ENCODE measurements at regions not wholly inside any gene's neighbourhood (a gene's known extent, or its start where the extent isn't known, plus 50 kb on each side); places are given as distances from the start of the nearest gene placed in this dataset.

DNA sequence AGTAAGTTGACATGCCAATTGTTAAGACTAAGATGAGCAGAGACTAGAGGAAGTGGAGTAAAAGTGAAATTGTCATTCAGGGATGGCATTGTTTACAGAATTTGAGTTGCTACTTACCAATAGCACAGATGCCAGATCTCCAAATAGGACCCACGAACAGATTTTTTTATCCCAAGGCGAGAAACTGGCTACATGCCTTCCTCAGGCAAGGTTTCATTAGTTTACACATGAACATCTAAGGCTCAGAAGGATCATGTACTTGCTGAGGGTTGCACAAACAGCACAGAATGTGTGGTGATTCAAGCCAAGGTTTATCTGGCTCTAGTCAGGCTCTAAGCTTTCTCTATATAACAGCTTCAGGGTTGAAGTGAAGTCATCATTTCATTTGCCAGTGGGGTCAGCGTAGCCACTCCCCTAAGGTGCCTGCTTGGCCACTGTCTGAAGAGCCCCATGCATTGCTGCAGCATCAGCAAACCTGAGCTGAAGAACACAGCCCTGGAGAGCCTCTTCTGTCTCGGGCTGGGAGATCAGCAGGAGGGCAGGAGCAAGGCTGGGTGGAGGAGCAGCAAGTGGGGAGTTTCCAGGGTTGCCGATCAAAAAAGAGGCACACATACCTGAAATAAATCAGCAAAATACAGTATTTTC is 193.0 kb upstream of the LCORL start:
- Histone ChIP-seq H3K27ac (ENCODE audit: low read depth, low read length, severe bottlenecking) (no peak overlapping the region), H3K36me3 (ENCODE audit: control insufficient read depth, insufficient read depth, low read length) (no peaks in the 10 kb centered on the region), H3K9me3 (ENCODE audit: control insufficient read depth, low read length) (no peaks in the 10 kb centered on the region), H3K4me3 (ENCODE audit: extremely low read depth, insufficient read depth, low read length, poor library complexity, severe bottlenecking) (no peak overlapping the region), H3K4me1 (ENCODE audit: control insufficient read depth, insufficient read depth, low read length, poor library complexity, severe bottlenecking) (no peaks in the 10 kb centered on the region)
- 64 to 92% methylated on average over 2 to 3 of the region's 5 CpGs for WGBS, 2 experiments (ENCODE audit: insufficient coverage in 2 of 2)

DNA sequence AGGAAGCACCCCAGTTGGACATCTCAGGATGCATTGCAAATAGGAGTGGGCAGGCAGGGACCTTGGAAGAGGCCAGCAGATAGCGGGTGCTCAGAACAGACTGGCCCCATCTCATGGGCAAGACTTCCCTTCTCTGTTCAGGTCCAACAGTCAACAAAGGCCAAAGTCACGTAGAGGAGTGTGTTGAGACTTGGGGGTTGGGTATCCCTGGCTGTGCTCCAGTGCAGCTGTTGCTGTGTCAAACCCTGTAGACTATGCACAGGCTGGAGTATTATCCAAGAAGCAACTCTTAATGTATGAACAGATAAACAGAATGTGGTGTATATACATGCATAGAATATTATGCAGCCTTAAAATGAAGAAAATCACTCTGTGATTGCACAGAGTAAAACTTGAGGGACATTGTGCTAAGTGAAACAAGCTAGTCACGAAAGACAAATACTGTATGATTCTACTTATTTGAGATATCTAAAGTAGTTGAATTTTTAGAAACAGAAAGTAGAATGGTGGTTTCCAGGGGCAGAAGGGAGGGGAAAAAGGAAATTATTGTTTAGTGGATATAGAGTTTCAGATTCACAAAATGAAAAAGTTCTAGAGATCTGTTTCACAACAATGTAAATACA is 192.1 kb upstream of the LCORL start:
- Histone ChIP-seq H3K27ac (ENCODE audit: low read depth, low read length, severe bottlenecking) (no peak overlapping the region), H3K36me3 (ENCODE audit: control insufficient read depth, insufficient read depth, low read length) (no peaks in the 10 kb centered on the region), H3K4me3 (ENCODE audit: extremely low read depth, insufficient read depth, low read length, poor library complexity, severe bottlenecking) (no peak overlapping the region), H3K4me1 (ENCODE audit: control insufficient read depth, insufficient read depth, low read length, poor library complexity, severe bottlenecking) (no peaks in the 10 kb centered on the region), H3K9me3 (ENCODE audit: control insufficient read depth, low read length) (no peaks in the 10 kb centered on the region)
- 87 to 93% methylated on average over 2 of the region's 3 CpGs for WGBS, 2 experiments (ENCODE audit: insufficient coverage in 2 of 2)

DNA sequence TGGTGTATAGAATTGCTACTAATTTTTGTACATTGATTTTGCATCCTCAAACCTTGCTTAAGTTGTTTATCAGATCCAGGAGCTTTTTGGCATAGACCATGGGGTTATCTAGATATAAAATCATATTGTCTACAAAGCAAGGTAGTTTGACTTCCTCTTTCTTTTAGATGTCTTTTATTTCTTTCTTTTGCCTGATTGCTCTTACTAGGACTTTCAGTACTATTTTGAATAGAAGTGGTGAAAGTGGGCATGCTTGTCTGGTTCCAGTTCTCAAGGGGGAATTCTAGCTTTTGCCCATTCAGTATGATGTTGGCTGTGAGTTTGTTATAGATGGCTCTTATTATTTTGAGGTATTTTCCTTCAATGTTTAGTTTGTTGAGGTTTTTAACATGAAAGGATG is 187.9 kb upstream of the LCORL start:
- Histone ChIP-seq H3K27ac (ENCODE audit: low read depth, low read length, severe bottlenecking) (no peak overlapping the region), H3K36me3 (ENCODE audit: control insufficient read depth, insufficient read depth, low read length) (no peaks in the 10 kb centered on the region), H3K9me3 (ENCODE audit: control insufficient read depth, low read length) (no peaks in the 10 kb centered on the region), H3K4me1 (ENCODE audit: control insufficient read depth, insufficient read depth, low read length, poor library complexity, severe bottlenecking) (no peaks in the 10 kb centered on the region), H3K4me3 (ENCODE audit: extremely low read depth, insufficient read depth, low read length, poor library complexity, severe bottlenecking) (no peak overlapping the region)

DNA sequence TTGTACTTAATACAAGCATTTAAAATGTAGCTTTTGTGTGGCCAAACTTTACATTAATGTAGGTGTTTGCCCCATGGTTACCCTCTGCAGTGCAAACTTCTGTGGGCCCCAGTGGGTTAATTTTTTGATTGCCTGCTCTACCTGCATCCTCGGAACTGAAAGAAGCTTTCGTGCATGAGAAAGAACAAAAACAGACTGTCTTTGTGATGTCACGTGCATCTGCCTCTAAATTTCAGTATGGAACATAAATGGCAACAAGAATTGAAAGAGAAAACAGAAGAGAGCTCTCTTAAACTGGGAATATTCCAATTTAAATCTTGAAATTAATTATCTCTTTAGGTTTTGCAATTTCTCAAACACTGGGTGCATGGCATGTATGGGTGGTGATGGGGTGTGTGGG is 182.4 kb upstream of the LCORL start:
- no peaks in the 10 kb centered on the region for H3K4me1 ChIP-seq (ENCODE audit: control insufficient read depth, insufficient read depth, low read length, poor library complexity, severe bottlenecking)
- H3K36me3 ChIP-seq (ENCODE audit: control insufficient read depth, insufficient read depth, low read length): no peaks in the 10 kb centered on the region
- no peaks in the 10 kb centered on the region for H3K9me3 ChIP-seq (ENCODE audit: control insufficient read depth, low read length)
- H3K4me3 ChIP-seq (ENCODE audit: extremely low read depth, insufficient read depth, low read length, poor library complexity, severe bottlenecking): no peak overlapping the region
- H3K27ac ChIP-seq (ENCODE audit: low read depth, low read length, severe bottlenecking): no peak overlapping the region
- 76 to 100% methylated on average over 2 to 3 of the region's 3 CpGs for WGBS, 2 experiments (ENCODE audit: insufficient coverage in 2 of 2)

DNA sequence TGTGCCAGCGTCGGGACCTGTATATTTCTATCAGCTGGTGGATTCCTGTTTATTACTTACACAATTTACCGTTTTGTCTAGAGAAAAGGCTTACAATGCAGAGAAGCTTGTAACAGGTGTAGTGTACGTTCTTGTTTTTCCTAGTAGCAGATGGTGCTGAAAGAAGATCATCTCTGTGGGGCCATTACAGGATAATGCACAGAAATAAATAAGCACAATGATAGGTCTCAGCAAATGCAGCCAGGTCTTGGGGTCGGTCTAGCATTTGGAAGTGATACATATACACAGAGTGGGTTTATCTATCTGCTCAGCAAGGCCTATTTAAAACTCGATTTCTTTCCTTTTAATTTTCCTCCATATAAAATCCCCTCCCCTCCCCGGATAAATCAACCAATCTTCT is 180.9 kb upstream of the LCORL start:
- no peaks in the 10 kb centered on the region for H3K9me3 ChIP-seq (ENCODE audit: control insufficient read depth, low read length)
- WGBS, 2 experiments (ENCODE audit: insufficient coverage in 2 of 2): 83 to 85% methylated on average over 1 to 3 of the region's 7 CpGs
- no peak overlapping the region for H3K27ac ChIP-seq (ENCODE audit: low read depth, low read length, severe bottlenecking)
- no peaks in the 10 kb centered on the region for H3K4me1 ChIP-seq (ENCODE audit: control insufficient read depth, insufficient read depth, low read length, poor library complexity, severe bottlenecking)
- no peaks in the 10 kb centered on the region for H3K36me3 ChIP-seq (ENCODE audit: control insufficient read depth, insufficient read depth, low read length)
- H3K4me3 ChIP-seq (ENCODE audit: extremely low read depth, insufficient read depth, low read length, poor library complexity, severe bottlenecking): no peak overlapping the region

DNA sequence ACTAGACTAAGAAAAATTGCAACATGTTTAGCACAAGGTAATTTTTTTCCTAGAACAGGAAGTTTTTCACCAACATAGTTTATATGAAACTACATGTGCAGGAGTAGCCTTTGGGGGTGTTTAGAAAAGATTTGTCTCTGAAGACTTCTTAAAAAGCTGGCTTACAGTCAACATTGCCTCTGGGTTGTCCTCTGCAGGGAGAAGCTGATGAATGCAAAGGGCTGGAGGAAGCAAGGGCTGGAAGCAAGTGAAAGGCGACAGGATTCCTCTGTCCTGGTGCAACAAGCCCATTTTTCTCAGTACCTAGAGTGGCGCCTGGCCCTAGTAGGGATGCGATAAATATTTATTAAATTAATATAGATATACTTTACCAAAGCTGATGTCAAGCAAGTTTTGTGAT is 180.3 kb upstream of the LCORL start:
- Histone ChIP-seq H3K4me3 (ENCODE audit: extremely low read depth, insufficient read depth, low read length, poor library complexity, severe bottlenecking) (no peak overlapping the region), H3K27ac (ENCODE audit: low read depth, low read length, severe bottlenecking) (no peak overlapping the region), H3K9me3 (ENCODE audit: control insufficient read depth, low read length) (no peaks in the 10 kb centered on the region), H3K36me3 (ENCODE audit: control insufficient read depth, insufficient read depth, low read length) (no peaks in the 10 kb centered on the region), H3K4me1 (ENCODE audit: control insufficient read depth, insufficient read depth, low read length, poor library complexity, severe bottlenecking) (no peaks in the 10 kb centered on the region)
- 83% methylated on average over 1 of the region's 3 CpGs; no CpG with 5 or more reads in 1 of the 2 experiments for WGBS, 2 experiments (ENCODE audit: insufficient coverage in 2 of 2)

DNA sequence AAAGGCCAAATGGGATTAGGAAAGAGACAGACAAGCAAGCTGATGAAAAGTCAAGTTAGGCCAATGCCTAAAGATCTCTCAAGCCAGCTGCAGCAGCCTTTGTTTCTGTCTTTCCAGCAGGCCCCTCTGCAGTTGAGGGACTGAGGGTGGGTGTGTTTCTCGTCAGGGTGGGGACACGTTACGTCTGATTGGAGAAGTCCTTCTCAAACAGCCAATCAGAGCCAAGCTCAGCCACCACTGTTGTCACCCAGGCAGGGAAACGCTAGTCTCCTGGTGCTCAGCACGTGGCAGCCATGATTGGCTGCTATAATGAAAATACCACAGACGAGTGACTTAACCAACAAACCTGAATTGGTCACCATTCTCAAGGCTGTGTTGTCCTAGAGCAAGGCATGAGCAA is 177.1 kb upstream of the LCORL start:
- Histone ChIP-seq H3K27ac (ENCODE audit: low read depth, low read length, severe bottlenecking) (no peak overlapping the region), H3K36me3 (ENCODE audit: control insufficient read depth, insufficient read depth, low read length) (no peaks in the 10 kb centered on the region), H3K9me3 (ENCODE audit: control insufficient read depth, low read length) (no peaks in the 10 kb centered on the region), H3K4me1 (ENCODE audit: control insufficient read depth, insufficient read depth, low read length, poor library complexity, severe bottlenecking) (no peaks in the 10 kb centered on the region), H3K4me3 (ENCODE audit: extremely low read depth, insufficient read depth, low read length, poor library complexity, severe bottlenecking) (no peak overlapping the region)
- 94 to 97% methylated on average over 3 to 5 of the region's 6 CpGs for WGBS, 2 experiments (ENCODE audit: insufficient coverage in 2 of 2)

DNA sequence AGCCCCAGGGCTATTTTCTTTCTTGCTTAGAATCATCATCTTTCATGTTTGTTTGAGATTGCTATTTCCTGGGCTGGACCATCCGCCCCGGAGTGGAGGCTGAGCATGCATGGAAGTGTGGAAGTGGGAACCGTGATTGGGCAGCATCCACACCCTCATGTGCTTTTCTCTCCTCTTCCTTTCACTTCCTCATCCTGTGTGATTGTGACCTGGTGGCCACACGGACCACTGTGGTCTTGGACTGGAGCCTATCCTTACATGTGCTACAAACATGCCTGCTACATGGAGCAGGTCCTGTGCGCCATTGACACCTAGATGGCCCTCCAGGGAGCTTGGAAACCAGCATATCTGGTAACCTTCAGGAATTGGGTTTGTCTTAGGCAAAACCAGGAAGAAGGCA is 175.9 kb upstream of the LCORL start:
- Histone ChIP-seq H3K9me3 (ENCODE audit: control insufficient read depth, low read length) (no peaks in the 10 kb centered on the region), H3K4me3 (ENCODE audit: extremely low read depth, insufficient read depth, low read length, poor library complexity, severe bottlenecking) (no peak overlapping the region), H3K4me1 (ENCODE audit: control insufficient read depth, insufficient read depth, low read length, poor library complexity, severe bottlenecking) (no peaks in the 10 kb centered on the region), H3K36me3 (ENCODE audit: control insufficient read depth, insufficient read depth, low read length) (no peaks in the 10 kb centered on the region), H3K27ac (ENCODE audit: low read depth, low read length, severe bottlenecking) (no peak overlapping the region)
- WGBS, 2 experiments (ENCODE audit: insufficient coverage in 2 of 2): 85 to 87% methylated on average over 2 to 4 of the region's 5 CpGs

DNA sequence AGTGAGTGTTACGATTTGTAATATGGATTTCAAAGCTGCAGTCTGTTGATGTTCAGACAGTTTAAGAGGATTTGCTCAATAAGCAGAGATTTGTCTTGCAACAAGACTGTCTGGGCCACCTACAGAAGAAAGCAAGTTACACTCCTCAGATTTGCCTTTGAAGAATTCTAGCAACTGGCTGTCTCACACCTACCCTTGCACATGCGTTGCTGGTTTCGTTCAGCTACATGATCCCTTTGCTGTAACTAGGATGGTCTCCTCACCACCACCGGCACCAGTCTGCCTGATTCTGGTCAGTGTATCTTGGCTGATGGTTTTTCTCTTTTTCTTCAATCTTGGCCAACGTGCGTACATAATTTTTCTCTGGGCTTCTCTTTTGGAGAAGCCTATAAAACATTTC is 172.7 kb upstream of the LCORL start:
- Histone ChIP-seq H3K27ac (ENCODE audit: low read depth, low read length, severe bottlenecking) (no peak overlapping the region), H3K4me1 (ENCODE audit: control insufficient read depth, insufficient read depth, low read length, poor library complexity, severe bottlenecking) (no peaks in the 10 kb centered on the region), H3K9me3 (ENCODE audit: control insufficient read depth, low read length) (no peaks in the 10 kb centered on the region), H3K4me3 (ENCODE audit: extremely low read depth, insufficient read depth, low read length, poor library complexity, severe bottlenecking) (no peak overlapping the region), H3K36me3 (ENCODE audit: control insufficient read depth, insufficient read depth, low read length) (no peaks in the 10 kb centered on the region)
- 88 to 89% methylated on average over 4 to 6 of the region's 6 CpGs for WGBS, 2 experiments (ENCODE audit: insufficient coverage in 2 of 2)

DNA sequence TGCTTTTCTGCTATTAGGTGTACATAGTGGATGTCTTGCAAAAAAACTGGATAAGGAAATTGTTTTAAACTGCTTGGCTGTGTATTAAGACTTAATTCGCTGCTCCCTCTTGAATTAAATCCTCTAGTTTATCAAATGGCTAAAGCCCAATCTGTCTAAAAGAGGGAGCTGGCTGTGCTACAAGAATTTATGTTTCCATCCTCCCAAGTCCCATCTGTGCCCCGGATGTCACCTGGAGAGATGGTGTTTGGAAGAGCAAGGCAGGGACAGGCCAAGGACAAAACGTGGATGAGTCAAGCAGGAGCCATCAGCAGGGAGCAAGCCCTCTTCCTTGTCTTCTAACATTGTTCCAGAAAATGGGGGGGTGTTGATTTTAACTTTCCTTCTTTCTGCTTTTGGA is 171.3 kb upstream of the LCORL start:
- no peaks in the 10 kb centered on the region for H3K36me3 ChIP-seq (ENCODE audit: control insufficient read depth, insufficient read depth, low read length)
- H3K9me3 ChIP-seq (ENCODE audit: control insufficient read depth, low read length): no peaks in the 10 kb centered on the region
- WGBS, 2 experiments (ENCODE audit: insufficient coverage in 2 of 2): 89% methylated on average over 1 of the region's 3 CpGs; no CpG with 5 or more reads in 1 of the 2 experiments
- H3K4me1 ChIP-seq (ENCODE audit: control insufficient read depth, insufficient read depth, low read length, poor library complexity, severe bottlenecking): no peaks in the 10 kb centered on the region
- no peak overlapping the region for H3K4me3 ChIP-seq (ENCODE audit: extremely low read depth, insufficient read depth, low read length, poor library complexity, severe bottlenecking)
- H3K27ac ChIP-seq (ENCODE audit: low read depth, low read length, severe bottlenecking): no peak overlapping the region

DNA sequence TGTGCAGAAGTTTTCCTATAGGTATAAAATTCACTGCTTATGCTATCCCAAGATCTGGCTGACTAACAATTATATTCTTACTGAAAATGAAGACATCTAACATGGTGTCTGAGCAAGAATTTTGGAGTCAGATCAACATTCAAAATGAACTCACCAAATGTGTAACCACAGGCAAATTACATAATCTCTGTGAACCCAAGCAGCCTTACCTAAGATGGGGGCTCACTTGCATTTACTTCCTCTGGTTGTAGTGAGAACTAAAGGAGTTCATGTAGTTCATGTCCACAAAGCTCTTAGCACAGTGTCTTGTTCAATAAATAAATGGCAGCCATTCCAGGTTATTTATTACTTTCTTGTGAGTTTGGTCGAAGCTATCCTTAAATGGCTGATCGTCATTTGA is 163.9 kb upstream of the LCORL start:
- WGBS, 2 experiments (ENCODE audit: insufficient coverage in 2 of 2): 88 to 100% methylated on average over 2 of the region's 2 CpGs
- Histone ChIP-seq H3K27ac (ENCODE audit: low read depth, low read length, severe bottlenecking) (no peak overlapping the region), H3K9me3 (ENCODE audit: control insufficient read depth, low read length) (no peaks in the 10 kb centered on the region), H3K4me3 (ENCODE audit: extremely low read depth, insufficient read depth, low read length, poor library complexity, severe bottlenecking) (no peak overlapping the region), H3K4me1 (ENCODE audit: control insufficient read depth, insufficient read depth, low read length, poor library complexity, severe bottlenecking) (no peaks in the 10 kb centered on the region), H3K36me3 (ENCODE audit: control insufficient read depth, insufficient read depth, low read length) (no peaks in the 10 kb centered on the region)
